GM18873 (cell line): ENCODE measurements at regions not wholly inside any gene's neighbourhood (a gene's known extent, or its start where the extent isn't known, plus 50 kb on each side); places are given as distances from the start of the nearest gene placed in this dataset.
"Not testable (repeated sequence)": the region's sequence is repeated elsewhere in the genome, so short reads cannot be mapped to it uniquely, and the experiment has no call there.

Experiments used
- ATAC-seq: cut with Tn5 transposase; IDR thresholded peaks from one replicate; pipeline ENCODE4 v1.9.1; 2021; ENCODE audit warnings: mild to moderate bottlenecking, moderate library complexity, moderate number of reproducible peaks; ENCODE audit not compliant: unreplicated experiment, low FRiP score

DNA sequence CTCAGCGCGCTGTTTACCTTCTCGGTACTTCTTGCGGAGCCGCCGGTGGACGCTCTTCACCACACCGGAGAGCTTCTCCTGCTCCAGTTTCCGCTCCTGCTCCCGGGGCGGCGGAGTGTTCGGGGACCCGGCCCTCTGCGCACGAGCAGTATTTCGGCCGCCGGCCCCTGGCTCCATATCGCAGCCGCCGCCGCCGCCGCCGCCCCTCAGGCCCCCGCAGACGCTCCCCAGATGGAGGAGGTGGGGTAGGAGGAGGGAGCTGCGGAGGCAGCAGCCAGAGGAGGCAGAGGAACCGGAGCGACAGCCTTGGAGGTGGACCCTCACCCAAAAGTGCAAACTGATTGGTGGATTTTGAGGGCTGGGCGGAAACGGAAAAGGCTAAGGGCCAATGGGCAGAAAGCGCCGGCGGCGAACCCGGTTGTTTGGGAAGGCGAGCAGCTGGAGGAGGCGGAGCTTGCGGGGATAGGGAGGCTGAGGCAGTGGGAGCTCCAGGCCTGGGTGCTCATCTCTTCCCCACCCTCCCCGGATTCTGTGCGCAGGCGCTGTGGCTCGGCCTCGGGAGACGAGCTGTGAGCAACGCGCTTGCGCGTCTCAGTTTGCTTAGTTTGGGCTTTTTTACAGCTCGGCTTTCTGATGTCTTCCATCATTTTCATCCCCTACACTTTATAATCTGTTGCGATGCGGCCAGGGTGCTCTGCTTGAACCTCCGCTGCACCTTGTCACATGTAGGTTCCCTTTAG lies 146.9 kb downstream of the GPR85 start:
- ATAC-seq, result peak; percentile 99

DNA sequence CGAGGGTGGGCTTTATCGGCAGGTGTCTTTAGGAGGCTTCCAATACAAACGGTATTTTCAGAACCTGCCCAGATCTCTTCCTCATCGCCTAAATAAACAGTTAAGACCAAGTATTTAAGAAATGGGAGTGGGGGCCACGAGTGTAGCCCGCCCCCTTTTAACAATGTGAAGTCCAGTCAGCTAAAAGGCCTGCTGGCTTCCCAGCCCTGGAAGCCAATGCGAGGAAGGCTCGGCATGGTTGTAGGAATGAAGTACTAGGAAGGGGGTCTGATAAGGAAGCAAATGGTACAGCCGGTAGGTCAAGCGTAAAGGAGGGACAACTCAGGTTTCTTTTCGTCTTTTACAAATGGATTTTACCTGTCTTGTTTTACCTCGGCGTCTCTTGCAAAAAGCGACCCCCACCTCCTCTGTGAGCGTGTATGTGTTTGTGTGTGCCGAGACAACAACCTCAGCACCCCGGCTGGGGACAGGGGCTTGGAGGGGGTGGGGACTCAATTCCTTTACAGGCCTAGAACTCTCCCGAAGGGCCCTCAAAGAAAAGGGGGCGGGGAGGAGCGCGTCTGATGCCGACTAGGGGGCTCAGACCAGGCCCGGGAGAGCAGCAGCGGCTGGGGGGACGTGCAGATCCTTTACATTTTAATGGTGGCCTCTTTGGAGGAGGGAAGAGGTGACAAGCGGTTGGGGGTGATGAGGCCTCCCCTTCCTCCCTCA lies 147.6 kb downstream of the GPR85 start:
- ATAC-seq, result peak; percentile 0

DNA sequence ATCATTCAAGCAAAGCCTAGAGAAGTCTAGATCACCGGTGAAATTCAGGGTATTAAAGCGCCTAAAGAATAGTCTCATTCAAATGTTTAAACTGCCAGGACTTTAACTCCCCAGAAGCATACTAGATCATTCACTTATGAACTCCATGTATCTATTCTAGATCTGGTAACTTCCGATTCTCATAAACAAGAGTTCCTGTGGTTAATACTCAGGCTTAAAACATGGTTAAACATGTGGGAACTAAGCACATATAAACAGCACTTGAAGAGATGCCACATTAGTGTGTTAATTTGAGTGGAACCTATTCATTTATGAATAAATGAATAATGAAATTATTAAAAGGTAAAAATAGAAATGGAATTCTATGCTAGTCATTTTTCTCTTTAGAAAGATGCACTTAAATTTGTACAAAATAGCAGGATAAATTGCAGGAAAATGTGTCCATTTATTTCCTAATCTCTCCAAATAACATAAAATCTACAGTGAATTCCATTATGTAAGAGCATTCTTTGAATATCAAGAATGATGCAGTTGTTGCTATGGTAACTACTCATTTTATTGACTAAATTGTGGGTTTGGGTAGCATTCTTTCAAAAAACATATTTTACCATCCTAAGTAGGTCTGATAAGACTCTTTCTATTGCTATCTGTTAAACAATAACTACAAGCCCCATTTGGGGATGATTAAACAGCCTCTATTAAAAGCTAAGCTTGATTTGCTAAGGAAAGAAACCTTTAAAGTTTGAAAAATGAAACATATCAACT lies 147.6 kb upstream of the TMEM168 start:
- ATAC-seq, result no peak

DNA sequence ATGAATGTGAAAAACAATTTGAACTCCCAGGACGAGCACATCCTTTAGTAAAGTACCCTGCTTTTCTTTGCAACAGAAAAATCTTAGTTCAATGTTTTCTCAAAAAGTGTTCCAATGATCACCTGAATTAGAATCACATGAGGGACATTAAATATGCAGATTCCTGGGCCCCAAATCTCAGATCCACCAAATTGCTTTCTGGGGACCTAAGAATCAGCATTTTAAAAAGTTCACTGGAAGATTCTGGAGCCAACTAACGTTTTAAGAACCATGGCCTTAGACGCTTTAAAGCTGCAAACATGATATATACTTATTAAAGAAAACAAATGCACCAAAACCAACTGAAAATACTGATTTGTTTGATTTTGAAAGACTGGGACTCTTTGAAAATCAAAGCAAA lies 143.4 kb upstream of the TMEM168 start:
- no peak for ATAC-seq

DNA sequence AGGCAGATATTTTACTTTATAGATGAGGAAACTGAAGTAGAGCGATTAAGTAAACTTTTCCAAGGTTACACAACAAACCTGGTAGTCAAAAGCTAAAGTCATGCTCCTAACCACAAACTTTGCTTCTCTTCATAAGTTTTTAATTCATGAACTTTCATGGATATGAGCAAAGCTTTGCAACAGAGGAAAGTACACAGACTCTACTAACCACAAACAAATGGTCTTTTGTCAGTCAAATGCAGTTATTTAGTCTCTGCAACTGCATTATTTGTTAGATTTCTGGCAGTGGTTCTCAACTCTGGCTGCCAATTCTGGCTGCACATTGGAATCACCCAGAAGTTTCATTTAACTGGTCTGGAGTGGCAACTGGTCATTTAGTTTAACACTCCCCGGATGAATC lies 140.6 kb upstream of the TMEM168 start:
- ATAC-seq, result no peak

DNA sequence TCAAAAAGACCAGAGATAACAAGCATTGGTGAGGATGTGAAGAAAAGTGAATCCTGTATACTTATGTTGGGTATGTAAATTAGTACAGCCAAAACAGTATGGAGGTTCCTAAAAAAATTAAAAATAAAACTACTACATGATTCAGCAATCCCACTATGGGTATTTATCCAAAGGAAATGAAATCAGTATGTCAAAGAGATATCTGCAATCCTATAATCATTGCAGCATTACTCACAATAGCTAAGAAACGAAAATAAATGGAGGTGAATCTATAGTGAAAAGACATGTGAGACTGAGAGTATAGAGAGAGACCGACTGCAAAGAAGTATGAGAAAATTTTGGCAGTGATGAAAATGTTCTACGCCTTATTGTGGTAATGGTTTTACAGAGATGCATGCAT lies 139.2 kb upstream of the TMEM168 start:
- no peak for ATAC-seq

DNA sequence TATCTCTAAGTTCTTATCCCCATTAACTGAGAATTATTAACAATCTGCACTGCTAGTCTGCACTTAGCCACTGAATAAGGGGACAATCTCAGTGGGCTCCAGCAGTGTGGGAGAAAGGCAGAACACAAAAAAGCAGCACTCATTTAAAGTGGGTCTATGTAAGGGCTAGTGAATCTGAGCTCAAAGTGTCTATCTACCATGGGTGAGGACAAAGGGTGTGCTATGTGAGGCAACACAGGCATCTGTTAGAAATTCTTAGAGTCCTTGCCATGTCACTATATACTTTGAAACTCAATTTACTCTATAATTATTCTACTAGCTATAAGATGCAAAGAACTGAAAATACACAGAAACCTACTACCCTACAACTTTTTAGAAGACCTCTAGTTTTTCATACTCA lies 135.8 kb upstream of the TMEM168 start:
- ATAC-seq, result no peak

DNA sequence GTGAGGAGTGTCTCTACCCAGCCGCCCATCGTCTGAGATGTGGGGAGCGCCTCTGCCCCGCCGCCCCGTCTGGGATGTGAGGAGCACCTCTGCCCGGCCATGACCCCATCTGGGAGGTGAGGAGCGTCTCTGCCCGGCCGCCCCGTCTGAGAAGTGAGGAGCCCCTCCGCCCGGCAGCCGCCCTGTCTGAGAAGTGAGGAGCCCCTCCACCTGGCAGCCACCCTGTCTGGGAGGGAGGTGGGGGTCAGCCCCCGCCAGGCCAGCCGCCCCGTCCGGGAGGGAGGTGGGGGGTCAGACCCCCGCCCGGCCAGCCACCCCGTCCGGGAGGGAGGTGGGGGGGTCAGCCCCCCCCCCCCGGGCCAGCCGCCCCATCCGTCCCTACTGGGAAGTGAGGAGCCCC lies 132.4 kb upstream of the TMEM168 start:
- not testable (repeated sequence) for ATAC-seq

DNA sequence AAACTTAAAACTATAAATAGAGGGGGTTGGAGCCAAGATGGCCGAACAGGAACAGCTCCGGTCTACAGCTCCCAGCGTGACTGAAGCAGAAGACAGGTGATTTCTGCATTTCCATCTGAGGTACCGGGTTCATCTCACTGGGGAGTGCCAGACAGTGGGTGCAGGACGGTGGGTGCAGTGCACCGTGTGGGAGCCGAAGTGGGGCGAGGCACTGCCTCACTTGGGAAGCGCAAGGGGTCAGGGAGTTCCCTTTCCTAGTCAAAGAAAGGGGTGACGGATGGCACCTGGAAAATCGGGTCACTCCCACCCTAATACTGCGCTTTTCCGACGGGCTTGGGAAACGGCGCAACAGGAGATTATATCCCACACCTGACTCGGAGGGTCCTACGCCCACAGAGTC lies 126.2 kb upstream of the TMEM168 start:
- ATAC-seq, result not testable (repeated sequence)

DNA sequence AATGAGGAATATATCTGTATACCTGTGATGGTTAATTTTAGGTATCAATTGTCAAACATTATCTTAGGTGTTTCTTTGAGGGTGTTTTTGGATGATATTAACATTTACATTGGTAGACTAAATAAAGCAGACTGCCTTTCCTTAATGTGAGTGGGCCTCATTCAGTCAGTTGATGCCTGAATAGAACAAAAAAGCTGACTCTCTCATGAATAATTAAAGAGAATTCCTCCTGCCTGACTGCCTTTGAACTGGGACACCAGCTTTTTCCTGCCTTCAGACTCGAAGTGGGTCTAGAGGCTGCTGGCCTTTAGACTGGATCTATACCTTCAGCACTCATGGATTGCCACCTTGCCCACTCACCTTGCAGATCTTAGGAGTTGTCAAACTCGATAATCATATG lies 117.9 kb upstream of the TMEM168 start:
- ATAC-seq, result no peak

DNA sequence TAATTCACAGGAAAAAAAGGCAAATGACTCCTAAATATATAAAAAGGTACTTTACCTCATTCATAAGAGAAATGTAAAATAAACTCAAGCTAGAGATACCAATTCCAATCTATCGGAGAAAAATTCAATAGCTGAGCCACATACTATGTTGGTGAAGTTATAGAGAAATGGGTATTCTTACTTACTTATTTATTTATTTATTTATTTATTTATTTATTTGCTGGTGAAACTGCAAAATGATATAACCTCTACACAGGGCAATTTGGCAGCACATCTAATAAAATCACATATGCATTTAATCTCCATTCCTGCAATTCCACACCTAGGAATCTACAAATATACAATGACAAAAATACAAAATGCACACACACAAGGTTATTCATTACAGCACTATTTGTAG lies 117.5 kb upstream of the TMEM168 start:
- ATAC-seq, result no peak

DNA sequence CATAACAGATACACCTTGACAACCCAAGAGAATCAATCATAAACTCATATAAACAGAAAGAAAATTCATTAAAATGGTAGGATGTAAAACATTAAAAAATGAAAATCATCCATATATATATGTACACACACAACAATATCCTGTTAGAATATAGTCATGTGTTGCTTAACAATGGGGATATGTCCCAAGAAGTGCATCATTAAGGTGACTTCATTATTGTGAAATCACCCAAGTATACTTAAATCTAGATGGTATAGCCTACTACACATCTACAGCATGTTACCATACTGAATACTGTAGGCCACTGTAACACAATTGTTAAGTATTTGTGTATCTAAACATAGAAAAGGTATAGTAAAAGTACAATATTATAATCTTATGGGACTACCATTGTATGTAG lies 115.8 kb upstream of the TMEM168 start:
- no peak for ATAC-seq

DNA sequence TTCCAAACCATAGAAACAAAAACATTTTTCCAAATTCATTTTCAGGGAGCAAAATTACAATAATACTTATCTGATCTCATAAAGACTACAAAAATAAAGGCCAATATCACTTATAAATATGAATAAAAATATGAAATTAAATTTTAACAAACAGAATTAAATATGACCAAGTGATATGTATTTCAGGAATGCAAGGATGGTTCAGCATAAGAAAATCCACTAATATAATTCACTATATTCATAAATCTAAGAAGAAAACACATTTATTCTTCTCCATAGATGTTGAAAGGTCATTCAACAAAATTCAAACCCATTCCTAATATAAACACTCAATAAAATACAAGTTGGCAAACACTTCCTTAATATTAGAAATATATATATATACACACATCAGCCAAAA lies 115.2 kb upstream of the TMEM168 start:
- no peak for ATAC-seq

DNA sequence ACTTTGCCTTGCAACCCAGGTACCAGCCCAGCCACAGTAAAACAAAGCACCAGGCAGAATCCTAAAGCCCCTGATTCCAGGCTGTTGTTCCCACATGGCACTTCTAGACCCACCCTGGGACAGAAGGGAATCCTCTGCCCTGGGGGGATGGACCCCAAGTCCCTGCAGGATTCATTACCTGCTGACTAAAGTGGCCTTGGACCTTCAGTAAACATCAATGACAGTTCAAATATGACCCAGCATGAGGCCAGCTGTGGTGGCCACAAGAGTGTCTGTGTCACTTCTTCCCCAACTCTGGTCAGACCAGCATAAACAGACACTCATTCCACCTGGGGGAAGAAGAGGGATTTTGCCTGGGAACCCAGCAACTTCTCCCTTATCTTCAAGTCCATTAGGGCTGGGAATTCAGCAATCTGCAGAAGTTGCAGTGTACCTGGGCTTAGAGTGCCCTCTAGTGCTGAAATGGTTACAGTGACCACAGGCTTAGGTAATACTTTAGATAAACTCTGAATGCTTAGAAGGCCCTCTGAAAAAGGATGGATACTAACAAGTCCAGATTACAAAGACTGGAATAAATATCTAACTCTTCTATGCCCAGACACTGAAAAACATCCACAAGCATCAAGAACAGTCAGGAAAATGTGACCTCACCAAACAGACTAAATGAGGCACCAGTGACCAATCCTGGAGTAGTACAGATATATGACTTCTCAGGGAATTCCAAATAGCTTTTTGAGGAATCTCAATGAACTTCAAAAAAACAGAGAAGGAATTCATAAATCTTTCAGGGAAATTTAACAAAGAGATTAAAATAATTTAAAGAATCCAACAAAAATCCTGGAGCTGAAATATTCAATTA lies 108.5 kb upstream of the TMEM168 start:
- peak; percentile 77 for ATAC-seq

DNA sequence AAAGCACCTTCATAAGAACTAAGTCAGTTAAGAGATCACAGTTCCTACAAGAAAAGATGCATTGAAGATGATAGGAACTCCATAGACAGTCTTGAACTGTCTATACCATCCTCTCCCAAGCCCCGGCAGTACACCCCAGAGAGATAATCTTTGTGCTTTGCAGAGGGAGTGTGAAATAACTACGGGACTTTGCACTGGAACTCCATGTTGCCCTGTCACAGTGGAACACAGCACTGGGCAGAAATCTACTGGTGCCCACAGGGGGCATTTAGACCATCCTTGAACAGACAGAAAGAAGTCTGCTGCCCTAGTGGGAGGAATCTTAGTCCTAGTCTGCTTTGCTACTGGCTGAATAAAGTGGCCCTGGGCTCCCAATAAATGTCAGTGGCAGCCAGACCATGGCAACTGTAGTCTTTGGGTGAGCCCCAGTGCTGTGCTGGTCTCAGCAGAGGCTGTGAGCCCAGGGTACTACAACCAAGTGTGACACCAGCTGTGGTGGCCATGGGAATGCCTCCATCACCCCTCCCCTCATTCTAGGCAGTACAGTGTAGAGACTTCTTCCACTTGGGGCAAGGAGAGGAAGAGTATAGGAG lies 107.7 kb upstream of the TMEM168 start:
- no peak for ATAC-seq

DNA sequence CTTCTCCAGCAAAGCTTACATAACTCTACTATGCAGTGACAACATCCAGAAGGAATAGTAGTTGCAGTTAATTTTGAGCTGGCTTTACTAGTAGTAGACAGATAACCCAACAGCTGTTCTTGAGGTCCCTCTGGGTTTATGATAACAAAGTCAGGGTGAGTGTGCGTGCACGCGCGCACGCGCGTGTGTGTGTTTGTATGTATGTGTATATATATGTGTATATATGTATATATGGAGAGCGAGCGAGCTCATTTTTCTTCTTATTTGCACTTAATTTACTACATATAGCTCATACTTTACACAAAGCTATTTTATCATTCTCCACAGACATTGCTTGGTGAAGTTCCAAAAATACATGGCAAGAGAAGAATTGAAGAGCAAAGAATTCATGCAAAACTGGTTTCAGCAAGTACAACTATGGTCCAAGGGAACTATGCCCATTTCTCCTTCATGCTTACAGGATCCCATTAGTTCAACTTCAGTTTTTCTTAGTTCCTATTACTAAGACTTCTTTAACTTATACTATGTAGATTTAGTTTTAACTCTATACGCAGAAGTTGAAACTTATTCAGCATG lies 105.9 kb upstream of the TMEM168 start:
- no peak for ATAC-seq

DNA sequence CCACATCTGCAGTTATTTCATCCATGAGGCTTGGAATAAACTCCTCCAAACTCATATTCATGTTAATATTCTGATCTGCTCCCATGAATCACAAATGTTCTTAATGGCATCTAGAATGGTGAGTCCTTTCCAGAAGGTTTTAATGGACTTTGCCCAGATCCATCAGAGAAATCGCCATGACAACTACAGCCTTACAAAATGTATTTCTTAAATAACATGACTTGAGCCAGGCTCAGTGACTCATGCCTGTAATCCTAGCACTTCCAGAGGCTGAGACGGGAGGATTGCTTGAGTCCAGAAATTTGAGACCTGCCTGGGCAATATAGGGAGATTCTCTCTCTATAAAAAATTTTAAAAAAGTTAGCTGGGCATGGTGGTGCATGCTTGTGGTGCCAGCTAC lies 102.1 kb upstream of the TMEM168 start:
- no peak for ATAC-seq

DNA sequence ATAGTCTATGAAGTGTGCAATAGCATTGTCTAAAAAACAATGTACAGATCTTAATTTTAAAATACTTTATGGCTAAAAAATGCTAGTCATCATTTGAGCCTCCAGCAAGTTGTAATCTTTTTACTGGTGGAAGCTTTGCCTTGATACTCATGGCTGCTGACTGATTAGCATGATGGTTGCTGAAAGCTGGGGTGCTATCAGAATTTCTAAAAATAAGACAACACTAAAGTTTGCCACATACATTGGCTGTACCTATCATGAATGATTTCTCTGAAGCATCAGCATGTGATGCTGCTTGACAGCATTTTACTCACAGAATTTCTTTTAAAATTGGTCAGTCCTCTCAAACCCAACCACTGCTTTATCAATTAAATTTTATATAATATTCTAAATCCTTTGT lies 101.5 kb upstream of the TMEM168 start:
- ATAC-seq, result no peak

DNA sequence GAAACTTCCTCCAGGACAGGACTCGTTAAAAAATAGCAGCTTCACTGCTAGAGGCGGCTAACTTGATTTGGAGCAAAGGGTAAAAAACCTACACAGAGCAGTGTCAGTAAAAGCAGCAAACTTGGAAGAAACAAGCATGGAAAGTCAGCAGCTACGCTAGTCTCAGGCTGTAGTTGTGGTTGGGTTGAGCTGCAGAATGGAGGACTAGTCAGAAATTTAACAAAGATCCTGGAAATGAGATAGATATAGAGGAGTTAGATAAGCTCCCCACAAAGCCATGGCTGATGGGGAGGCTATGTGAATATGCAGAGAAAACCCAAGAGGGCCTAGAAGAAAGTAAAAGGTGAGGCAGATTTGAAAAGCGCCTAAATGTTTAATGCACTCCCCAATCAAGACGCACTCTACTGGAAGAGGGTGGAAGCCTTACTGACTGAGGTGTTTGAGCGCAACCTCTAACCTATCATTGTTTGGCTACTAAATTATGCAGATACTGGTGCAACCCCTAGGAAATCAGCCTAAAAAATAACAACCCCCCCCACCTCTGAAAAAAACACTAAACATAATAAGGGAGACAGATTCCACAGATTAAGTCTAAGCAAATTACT lies 99.7 kb upstream of the TMEM168 start:
- no peak for ATAC-seq
